Activated CD8-positive, alpha-beta T cell treated with anti-CD3 and anti-CD28 coated beads for 36 hours (primary cell): ENCODE measurements at regions not wholly inside any gene's neighbourhood (a gene's known extent, or its start where the extent isn't known, plus 50 kb on each side); places are given as distances from the start of the nearest gene placed in this dataset.

ENCODE experiments used
- ATAC-seq: fragments of 200-7000 bp; cut with Tn5 transposase; one replicate; pipeline ENCODE4 v1.10.0; 2021; ENCODE audit warnings: mild to moderate bottlenecking, moderate library complexity
- CTCF ChIA-PET: fragments of 350-600 bp; sonication (Branson Sonifier 250); formaldehyde crosslinking; loops from one replicate; lab custom pipeline; 2021; ENCODE audit warnings: antibody characterized with exemption; lab: Charles Lee
- POLR2A ChIA-PET: fragments of 350-600 bp; sonication (Branson Sonifier 250); formaldehyde crosslinking; loops from one replicate; lab custom pipeline; 2021; ENCODE audit warnings: antibody characterized with exemption; lab: Charles Lee
- DNase-seq: peaks from one replicate; pipeline ENCODE4 v3.0.0-alpha.2; 2020
- H3K27ac Mint-ChIP-seq: one replicate; pipeline ENCODE4 v1.8.0; 2021; ENCODE audit warnings: mild to moderate bottlenecking, mixed read lengths
- H3K27me3 Mint-ChIP-seq: one replicate; pipeline ENCODE4 v1.8.0; 2021; ENCODE audit warnings: mixed read lengths
- H3K36me3 Mint-ChIP-seq: one replicate; pipeline ENCODE4 v1.8.0; 2021; ENCODE audit warnings: low read depth, mixed read lengths
- H3K4me1 Mint-ChIP-seq: one replicate; pipeline ENCODE4 v1.8.0; 2021; ENCODE audit warnings: low read depth, mixed read lengths
- H3K4me3 Mint-ChIP-seq: one replicate; pipeline ENCODE4 v1.8.0; 2021; ENCODE audit warnings: mild to moderate bottlenecking, moderate library complexity, mixed read lengths
- H3K9me3 Mint-ChIP-seq: one replicate; pipeline ENCODE4 v1.8.0; 2021; ENCODE audit warnings: mixed read lengths
- CTCF ChIP-seq: fragments of 200-600 bp; IDR thresholded peaks from one replicate; pipeline ENCODE4 v1.8.0; 2022; ENCODE audit warnings: antibody characterized with exemption, mild to moderate bottlenecking
- intact Hi-C: fragments of 100-400 bp; cut with micrococcal nuclease; formaldehyde crosslinking; loops from one replicate; pipeline ENCODE4 v1.10.0; 2022

GRCh38 chrX:17247144-17247543, 127.9 kb upstream of the NHS start:
- intact Hi-C loops = loop anchor here (10.0 kb wide), 1 partner anchor 448 kb away; no protein-coding TSS in a partner anchor
- Mint-ChIP-seq H3K36me3 (no peaks in the 10 kb centered on the region), H3K4me3 (no peak overlapping the region), H3K4me1 (no peaks in the 10 kb centered on the region), H3K27me3 (no peaks in the 10 kb centered on the region), H3K9me3 (no peaks in the 10 kb centered on the region), H3K27ac (no peak overlapping the region)
- ChIA-PET POLR2A (no interaction called here), CTCF (no interaction called here)
- DNase-seq (no peak), ATAC-seq (no peak)
- TF ChIP-seq CTCF = no peak

- ChIA-PET CTCF (no interaction called here), POLR2A (no interaction called here)
- intact Hi-C loops = no loop called here
- no peak overlapping the region for H3K4me3 Mint-ChIP-seq
- H3K27ac Mint-ChIP-seq = no peak overlapping the region
- H3K27me3 Mint-ChIP-seq = peaks cover 4% of the 10 kb centered on the region
- ATAC-seq (no peak), DNase-seq (no peak)
- no peak for TF ChIP-seq CTCF
- H3K9me3 Mint-ChIP-seq = peaks cover 5% of the 10 kb centered on the region
- H3K36me3 Mint-ChIP-seq = no peaks in the 10 kb centered on the region
- H3K4me1 Mint-ChIP-seq = no peaks in the 10 kb centered on the region
Measured at GRCh38 chrX:17262123-17262522, 112.9 kb upstream of the NHS start.

GRCh38 chrX:17266136-17266535, 108.9 kb upstream of the NHS start:
- peaks cover 4% of the 10 kb centered on the region for H3K27me3 Mint-ChIP-seq
- TF ChIP-seq CTCF = no peak
- peaks cover 5% of the 10 kb centered on the region for H3K9me3 Mint-ChIP-seq
- no peak overlapping the region for H3K4me3 Mint-ChIP-seq
- H3K27ac Mint-ChIP-seq = no peak overlapping the region
- no peaks in the 10 kb centered on the region for H3K4me1 Mint-ChIP-seq
- CTCF ChIA-PET = no interaction called here
- H3K36me3 Mint-ChIP-seq = no peaks in the 10 kb centered on the region
- POLR2A ChIA-PET = no interaction called here
- DNase-seq = no peak
- intact Hi-C loops = no loop called here
- ATAC-seq = no peak

- ChIA-PET POLR2A (no interaction called here), CTCF (no interaction called here)
- no peaks in the 10 kb centered on the region for H3K4me1 Mint-ChIP-seq
- H3K27me3 Mint-ChIP-seq = peaks cover 2% of the 10 kb centered on the region
- H3K4me3 Mint-ChIP-seq = no peak overlapping the region
- ATAC-seq (no peak), DNase-seq (no peak)
- intact Hi-C loops = no loop called here
- H3K27ac Mint-ChIP-seq = no peak overlapping the region
- TF ChIP-seq CTCF = no peak
- no peaks in the 10 kb centered on the region for H3K9me3 Mint-ChIP-seq
- no peaks in the 10 kb centered on the region for H3K36me3 Mint-ChIP-seq
Measured at GRCh38 chrX:17278961-17279360, 96.0 kb upstream of the NHS start.

- Mint-ChIP-seq H3K4me1 (no peaks in the 10 kb centered on the region), H3K27ac (no peak overlapping the region)
- POLR2A ChIA-PET = no interaction called here
Measured at GRCh38 chrX:17285983-17286382, 89.0 kb upstream of the NHS start.

More at GRCh38 chrX:17285983-17286382, 89.0 kb upstream of the NHS start:
- Mint-ChIP-seq H3K36me3 (no peaks in the 10 kb centered on the region), H3K9me3 (no peaks in the 10 kb centered on the region), H3K27me3 (no peaks in the 10 kb centered on the region), H3K4me3 (no peak overlapping the region)
- DNase-seq (no peak), ATAC-seq (no peak)
- TF ChIP-seq CTCF = no peak
- CTCF ChIA-PET = no interaction called here
- intact Hi-C loops = no loop called here
